ENCODE measurements at regions not wholly inside any gene's neighbourhood (a gene's known extent, or its start where the extent isn't known, plus 50 kb on each side); places are given as distances from the start of the nearest gene placed in this dataset.

DNA sequence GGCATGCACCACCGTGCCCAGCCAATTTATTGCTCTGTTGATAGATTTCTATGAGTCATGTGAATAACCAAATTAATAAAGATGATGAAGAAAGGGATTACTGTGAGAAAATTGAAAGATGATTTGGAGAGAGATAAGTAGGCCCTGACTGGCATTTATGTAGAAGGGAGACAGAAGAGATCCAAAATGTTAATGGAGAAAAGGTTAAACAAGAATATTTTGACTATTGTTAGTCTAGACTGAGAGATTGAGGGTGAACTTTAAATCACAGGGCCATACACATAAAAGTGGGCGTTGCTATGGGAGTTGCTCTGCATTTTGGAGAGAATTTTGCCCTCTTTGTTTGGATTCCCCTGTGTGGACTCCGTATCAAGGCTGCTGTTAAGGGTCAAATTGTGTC lies 68.9 kb upstream of the SCAF8 start:
- dilution Hi-C loops (cut with MboI; ENCODE audit: extremely low pct_ligation_motif_present, low sequenced_read_pairs), result no loop called here
- TF ChIP-seq, protein P1, sequence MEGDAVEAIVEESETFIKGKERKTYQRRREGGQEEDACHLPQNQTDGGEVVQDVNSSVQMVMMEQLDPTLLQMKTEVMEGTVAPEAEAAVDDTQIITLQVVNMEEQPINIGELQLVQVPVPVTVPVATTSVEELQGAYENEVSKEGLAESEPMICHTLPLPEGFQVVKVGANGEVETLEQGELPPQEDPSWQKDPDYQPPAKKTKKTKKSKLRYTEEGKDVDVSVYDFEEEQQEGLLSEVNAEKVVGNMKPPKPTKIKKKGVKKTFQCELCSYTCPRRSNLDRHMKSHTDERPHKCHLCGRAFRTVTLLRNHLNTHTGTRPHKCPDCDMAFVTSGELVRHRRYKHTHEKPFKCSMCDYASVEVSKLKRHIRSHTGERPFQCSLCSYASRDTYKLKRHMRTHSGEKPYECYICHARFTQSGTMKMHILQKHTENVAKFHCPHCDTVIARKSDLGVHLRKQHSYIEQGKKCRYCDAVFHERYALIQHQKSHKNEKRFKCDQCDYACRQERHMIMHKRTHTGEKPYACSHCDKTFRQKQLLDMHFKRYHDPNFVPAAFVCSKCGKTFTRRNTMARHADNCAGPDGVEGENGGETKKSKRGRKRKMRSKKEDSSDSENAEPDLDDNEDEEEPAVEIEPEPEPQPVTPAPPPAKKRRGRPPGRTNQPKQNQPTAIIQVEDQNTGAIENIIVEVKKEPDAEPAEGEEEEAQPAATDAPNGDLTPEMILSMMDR (optimal IDR thresholded peaks at IDR 0.05 in 1 of 3, IDR thresholded peaks at IDR 0.05 in 1 of 3, conservative IDR thresholded peaks at IDR 0.05 in 1 of 3; ENCODE audit: extremely low read depth in 1 of 3, insufficient read depth in 2 of 3, low read length in 3 of 3), result no peak
- no peak for TF ChIP-seq EZH2 (IDR thresholded peaks at IDR 0.05; ENCODE audit: low read length)

DNA sequence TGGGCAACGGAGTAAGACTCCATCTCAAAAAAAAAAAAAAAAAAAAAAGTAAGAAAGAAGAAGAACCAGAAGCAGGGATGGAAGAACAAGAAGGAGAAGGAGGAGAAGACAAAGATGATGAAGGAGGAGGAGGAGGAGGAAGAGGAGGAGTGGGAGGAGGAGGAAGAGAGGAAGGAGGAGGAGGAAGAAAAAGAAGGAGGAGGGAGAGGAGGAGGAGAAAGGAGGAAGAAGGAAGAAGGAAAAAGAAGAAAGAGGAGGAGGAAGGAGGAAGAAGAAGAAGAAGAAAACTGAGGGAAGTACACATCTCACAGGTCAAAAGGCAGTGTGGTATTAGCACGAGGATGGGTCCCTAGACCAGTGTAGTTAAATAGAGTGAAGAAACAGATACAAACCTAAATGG lies 65.1 kb upstream of the SCAF8 start:
- no peak for FAIRE-seq
- dilution Hi-C loops (cut with MboI; ENCODE audit: extremely low pct_ligation_motif_present, low sequenced_read_pairs), result no loop called here

More for the DNA sequence above, 68.9 kb upstream of the SCAF8 start:
- Histone ChIP-seq H3K27ac (ENCODE audit: control insufficient read depth, insufficient read depth, low read length) (no peak overlapping the region), H3K9me3 (ENCODE audit: control insufficient read depth, low read depth, low read length) (no peaks in the 10 kb centered on the region), H3K79me2 (ENCODE audit: control insufficient read depth, insufficient read depth, low read length) (no peaks in the 10 kb centered on the region), H3K36me3 (ENCODE audit: control insufficient read depth in 2 of 2, extremely low read depth in 1 of 2, insufficient read depth in 2 of 2, low read length in 2 of 2) (no peaks in the 10 kb centered on the region), H3K9ac (ENCODE audit: control insufficient read depth, extremely low read depth, insufficient read depth, low read length) (no peak overlapping the region), H3K27me3 (ENCODE audit: control insufficient read depth, extremely low read depth, insufficient read depth, low read length) (no peaks in the 10 kb centered on the region), H3K9me1 (ENCODE audit: control insufficient read depth, extremely low read depth, insufficient read depth, low read length) (no peaks in the 10 kb centered on the region), H3K4me1 (ENCODE audit: control insufficient read depth, extremely low read depth, insufficient read depth, low read length) (no peaks in the 10 kb centered on the region), H3K4me2 (ENCODE audit: control insufficient read depth, extremely low read depth, insufficient read depth, low read depth, low read length) (no peak overlapping the region), H2AFZ (ENCODE audit: control insufficient read depth, low read length) (no peak overlapping the region), H3K4me3 (ENCODE audit: control insufficient read depth in 2 of 3, extremely low read depth in 1 of 3, insufficient read depth in 2 of 3, low read depth in 1 of 3, low read length in 3 of 3) (no peak overlapping the region), H4K20me1 (ENCODE audit: control insufficient read depth, extremely low read depth, insufficient read depth, low read length) (no peaks in the 10 kb centered on the region)
- FAIRE-seq (no peak), DNase-seq (ENCODE audit: low read depth, low spot score) (no peak)

More for the DNA sequence above, 65.1 kb upstream of the SCAF8 start:
- Histone ChIP-seq H3K9me3 (ENCODE audit: control insufficient read depth, low read depth, low read length) (no peaks in the 10 kb centered on the region), H3K27ac (ENCODE audit: control insufficient read depth, insufficient read depth, low read length) (no peak overlapping the region), H3K36me3 (ENCODE audit: control insufficient read depth in 2 of 2, extremely low read depth in 1 of 2, insufficient read depth in 2 of 2, low read length in 2 of 2) (no peaks in the 10 kb centered on the region), H3K4me1 (ENCODE audit: control insufficient read depth, extremely low read depth, insufficient read depth, low read length) (no peaks in the 10 kb centered on the region), H3K27me3 (ENCODE audit: control insufficient read depth, extremely low read depth, insufficient read depth, low read length) (no peaks in the 10 kb centered on the region), H3K9ac (ENCODE audit: control insufficient read depth, extremely low read depth, insufficient read depth, low read length) (no peak overlapping the region), H4K20me1 (ENCODE audit: control insufficient read depth, extremely low read depth, insufficient read depth, low read length) (no peaks in the 10 kb centered on the region), H3K9me1 (ENCODE audit: control insufficient read depth, extremely low read depth, insufficient read depth, low read length) (no peaks in the 10 kb centered on the region), H3K79me2 (ENCODE audit: control insufficient read depth, insufficient read depth, low read length) (no peaks in the 10 kb centered on the region), H2AFZ (ENCODE audit: control insufficient read depth, low read length) (no peak overlapping the region), H3K4me2 (ENCODE audit: control insufficient read depth, extremely low read depth, insufficient read depth, low read depth, low read length) (no peak overlapping the region), H3K4me3 (ENCODE audit: control insufficient read depth in 2 of 3, extremely low read depth in 1 of 3, insufficient read depth in 2 of 3, low read depth in 1 of 3, low read length in 3 of 3) (no peak overlapping the region)
- TF ChIP-seq, protein P1 (optimal IDR thresholded peaks at IDR 0.05 in 1 of 3, IDR thresholded peaks at IDR 0.05 in 1 of 3, conservative IDR thresholded peaks at IDR 0.05 in 1 of 3; ENCODE audit: extremely low read depth in 1 of 3, insufficient read depth in 2 of 3, low read length in 3 of 3), result no peak
- no peak for TF ChIP-seq EZH2 (IDR thresholded peaks at IDR 0.05; ENCODE audit: low read length)
- no peak for DNase-seq (ENCODE audit: low read depth, low spot score)
